Astrocyte of the spinal cord (primary cell): ENCODE measurements at regions not wholly inside any gene's neighbourhood (a gene's known extent, or its start where the extent isn't known, plus 50 kb on each side); places are given as distances from the start of the nearest gene placed in this dataset.
A peak's percentile ranks its signal among the peaks of the same experiment; 100 is the strongest.

Source experiments
- DNase-seq: peaks from one replicate; pipeline ENCODE4 v3.0.0; 2011; ENCODE audit warnings: low read depth, low spot score
- H3K4me3 ChIP-seq: 2 replicates; pipeline ENCODE4 v1.5.1; 2011; ENCODE audit warnings: low read depth, mild to moderate bottlenecking, low read length, moderate library complexity
- in situ Hi-C: cut with HindIII; loops from 2 replicates; pipeline ENCODE4 v1.10.0; 2017; ENCODE audit warnings: low sequenced_read_pairs
- TF ChIP-seq, protein P1 (sequence below): IDR thresholded peaks from 2 replicates; pipeline ENCODE4 v1.5.1; 2012; ENCODE audit warnings: low read depth, mild to moderate bottlenecking, low read length, inconsistent platforms

DNA sequence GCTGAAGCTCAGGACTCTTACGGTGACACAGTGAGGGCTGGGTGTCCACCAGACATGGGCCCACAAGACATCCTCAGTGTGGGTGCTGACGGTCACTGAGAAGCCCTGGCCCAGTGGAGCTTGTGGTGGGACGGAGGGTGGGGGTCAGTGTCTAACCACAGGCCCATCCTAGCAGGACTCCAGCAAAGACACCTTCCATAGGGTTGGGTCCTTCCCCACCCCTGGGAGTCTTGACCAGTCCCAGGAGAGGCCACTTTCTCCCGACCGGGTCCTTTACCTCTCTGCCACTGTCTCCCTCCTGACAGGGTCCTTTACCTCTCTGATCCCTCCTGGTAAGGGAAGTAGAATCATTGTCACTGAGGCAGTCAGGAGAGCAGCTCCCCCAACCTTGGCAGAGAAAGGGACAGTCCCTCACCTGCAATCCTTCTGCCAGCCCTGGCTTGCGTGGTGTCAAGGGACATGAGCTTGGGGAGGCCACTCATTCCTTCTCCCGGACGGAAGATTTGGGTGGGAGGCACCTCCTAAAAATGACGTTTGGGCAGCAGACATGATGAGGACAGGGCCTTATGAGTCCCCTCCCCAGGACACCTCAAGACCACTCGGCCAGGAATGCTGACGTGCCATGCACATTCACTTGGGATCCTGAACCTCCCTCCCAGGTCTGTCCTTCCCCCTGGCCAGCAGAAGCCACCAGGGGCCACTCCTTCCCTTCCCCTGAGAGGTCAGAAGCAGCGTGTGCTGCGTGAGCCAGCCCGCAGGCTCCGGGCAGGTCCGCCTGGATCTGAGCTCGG, 91.5 kb upstream of the FGF3 start:
- no peak overlapping the region for H3K4me3 ChIP-seq
- TF ChIP-seq, protein P1, sequence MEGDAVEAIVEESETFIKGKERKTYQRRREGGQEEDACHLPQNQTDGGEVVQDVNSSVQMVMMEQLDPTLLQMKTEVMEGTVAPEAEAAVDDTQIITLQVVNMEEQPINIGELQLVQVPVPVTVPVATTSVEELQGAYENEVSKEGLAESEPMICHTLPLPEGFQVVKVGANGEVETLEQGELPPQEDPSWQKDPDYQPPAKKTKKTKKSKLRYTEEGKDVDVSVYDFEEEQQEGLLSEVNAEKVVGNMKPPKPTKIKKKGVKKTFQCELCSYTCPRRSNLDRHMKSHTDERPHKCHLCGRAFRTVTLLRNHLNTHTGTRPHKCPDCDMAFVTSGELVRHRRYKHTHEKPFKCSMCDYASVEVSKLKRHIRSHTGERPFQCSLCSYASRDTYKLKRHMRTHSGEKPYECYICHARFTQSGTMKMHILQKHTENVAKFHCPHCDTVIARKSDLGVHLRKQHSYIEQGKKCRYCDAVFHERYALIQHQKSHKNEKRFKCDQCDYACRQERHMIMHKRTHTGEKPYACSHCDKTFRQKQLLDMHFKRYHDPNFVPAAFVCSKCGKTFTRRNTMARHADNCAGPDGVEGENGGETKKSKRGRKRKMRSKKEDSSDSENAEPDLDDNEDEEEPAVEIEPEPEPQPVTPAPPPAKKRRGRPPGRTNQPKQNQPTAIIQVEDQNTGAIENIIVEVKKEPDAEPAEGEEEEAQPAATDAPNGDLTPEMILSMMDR, result no peak
- in situ Hi-C loops, result no loop called here
- no peak for DNase-seq

DNA sequence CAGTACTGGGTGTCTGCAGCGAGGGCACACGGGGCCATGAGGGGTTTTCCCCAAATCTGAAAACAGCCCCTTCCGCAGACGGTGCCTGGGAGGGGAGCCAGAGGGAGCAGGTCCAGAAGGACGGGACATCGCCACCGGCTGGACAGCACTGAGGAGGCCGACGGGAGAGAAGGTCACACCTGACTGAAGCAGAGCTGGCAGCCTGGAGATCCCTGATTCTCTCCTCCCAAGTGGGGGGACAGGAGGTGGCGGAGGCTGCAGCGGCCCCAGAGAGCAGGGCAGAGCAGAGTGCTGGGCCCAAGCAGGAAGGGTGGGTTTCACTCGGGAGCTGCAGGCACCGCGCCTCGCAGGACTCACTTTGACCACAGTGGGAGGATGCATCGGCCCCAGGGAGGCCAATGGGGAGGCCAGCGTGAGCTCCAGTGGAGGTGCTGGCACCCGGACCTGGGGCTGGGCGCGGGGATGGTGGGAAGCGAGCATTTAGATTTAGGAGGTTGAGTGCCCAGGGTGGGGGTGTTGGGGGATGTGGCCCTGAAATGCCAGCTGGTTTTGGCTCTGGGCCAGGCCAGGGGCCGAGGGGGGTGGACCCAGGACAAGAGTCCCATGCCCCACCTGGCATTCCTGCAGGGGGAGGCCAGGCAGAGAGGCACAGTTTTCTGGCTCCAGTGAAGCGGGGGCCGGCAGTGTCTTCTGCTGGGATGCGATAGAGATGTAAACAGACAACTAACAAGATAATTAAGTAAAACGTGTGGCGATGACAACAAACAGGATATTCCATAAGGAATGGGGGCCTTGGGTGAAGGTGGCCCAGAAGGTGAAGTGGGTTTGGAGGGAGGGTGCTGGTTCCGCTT, 92.3 kb upstream of the FGF3 start:
- TF ChIP-seq, protein P1, result no peak
- in situ Hi-C loops, result no loop called here
- no peak for DNase-seq
- H3K4me3 ChIP-seq, result no peak overlapping the region

DNA sequence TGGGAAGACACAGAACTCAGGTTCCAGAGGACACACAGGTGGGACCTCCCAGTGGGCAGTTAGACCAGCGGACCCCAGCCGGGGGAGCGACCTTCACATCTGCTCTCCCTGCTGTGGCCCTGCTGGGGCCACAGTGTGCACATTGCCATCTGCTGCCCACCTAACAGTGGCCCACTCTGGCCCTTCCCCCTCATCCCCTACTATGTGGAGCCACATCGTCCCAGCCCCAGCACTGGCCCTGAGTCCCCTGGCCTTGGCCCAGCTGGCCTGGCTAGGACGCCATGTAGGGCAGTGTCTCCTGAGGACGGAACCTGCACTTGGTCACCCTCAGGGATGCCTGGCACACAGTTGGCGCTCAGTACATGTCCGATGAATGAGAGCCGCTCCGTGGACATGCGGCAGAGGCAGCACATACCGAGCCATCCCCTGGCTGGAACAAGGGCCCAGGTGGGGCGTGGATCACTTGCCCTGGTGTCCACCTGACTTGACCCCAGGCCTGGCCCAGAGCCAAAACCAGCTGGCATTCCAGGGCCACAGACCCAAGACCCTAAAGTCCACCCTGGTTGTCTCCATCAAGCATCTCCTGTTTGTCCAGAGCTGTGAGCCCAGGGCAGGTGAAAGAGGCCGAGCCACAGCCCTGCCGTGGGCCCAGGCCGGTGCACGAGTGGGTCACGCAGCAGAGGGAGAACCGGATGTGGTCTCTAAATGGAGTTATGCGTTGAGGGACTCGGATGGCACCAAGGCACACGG, 93.1 kb upstream of the FGF3 start:
- in situ Hi-C loops, result no loop called here
- no peak for DNase-seq
- TF ChIP-seq, protein P1, result no peak
- no peak overlapping the region for H3K4me3 ChIP-seq

DNA sequence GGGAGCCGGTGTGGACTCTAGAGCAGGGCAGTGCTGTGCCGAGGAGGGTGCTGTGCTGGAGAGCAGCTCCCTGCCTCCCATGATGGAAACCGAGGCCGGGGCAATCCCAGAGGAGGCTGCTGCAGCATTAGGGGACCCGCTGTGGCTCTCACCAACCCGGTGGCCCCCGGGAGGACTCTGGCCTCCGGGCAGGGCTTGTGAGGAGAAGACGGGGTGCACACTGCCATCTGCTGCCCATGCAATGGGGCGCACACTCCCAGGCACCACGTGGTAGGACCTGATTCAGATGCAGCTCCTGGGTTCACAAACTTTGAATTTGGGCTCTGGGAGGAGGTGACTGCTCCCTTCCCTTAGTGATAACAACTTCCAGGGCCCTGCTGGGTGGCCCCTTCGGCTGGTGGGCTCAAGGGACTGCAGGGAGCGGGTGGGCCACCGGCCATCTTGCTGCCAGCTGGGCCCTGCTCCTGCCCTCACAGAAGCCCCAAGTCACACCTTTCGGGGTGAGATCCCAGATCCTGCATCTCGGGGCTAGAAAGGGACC, 93.8 kb upstream of the FGF3 start:
- no peak overlapping the region for H3K4me3 ChIP-seq
- no peak for DNase-seq
- TF ChIP-seq, protein P1, result peak; percentile 46
- in situ Hi-C loops, result no loop called here

DNA sequence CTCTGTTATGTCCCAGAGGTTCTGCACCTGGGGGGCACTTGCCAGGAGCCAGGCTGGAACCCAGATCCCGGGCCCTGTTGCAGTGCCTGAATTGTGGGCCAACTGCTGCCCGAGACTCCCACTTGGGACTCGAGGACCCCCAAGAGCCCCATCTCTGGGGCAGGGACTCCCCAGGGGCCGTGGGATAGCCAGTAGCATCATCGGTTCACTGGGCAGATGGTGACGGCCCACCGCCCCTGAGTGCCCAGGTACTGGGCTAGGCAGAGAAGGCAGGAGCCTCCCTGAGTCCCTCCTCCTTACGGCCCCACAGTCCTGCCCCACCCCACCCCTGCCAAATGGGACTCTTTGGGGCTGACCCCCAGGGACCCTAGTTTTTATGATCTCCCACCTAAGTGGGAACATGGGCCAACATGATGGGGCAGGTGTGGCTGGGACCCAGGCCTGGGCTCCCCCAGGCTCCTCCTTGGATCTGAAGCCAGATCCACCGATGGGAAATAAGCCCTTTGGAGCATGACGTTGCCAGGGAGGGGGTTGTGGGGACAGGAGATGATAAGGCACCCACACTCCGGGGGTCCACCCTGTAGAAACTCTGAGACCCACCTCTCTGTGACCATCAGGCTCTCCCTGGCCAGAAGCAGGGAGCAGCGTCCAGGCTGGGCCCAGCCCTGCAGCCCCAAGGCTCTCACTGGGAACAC, 94.5 kb upstream of the FGF3 start:
- in situ Hi-C loops, result no loop called here
- TF ChIP-seq, protein P1, result no peak
- no peak overlapping the region for H3K4me3 ChIP-seq
- no peak for DNase-seq
